SK-N-SH (cell line): ENCODE measurements at regions not wholly inside any gene's neighbourhood (a gene's known extent, or its start where the extent isn't known, plus 50 kb on each side); places are given as distances from the start of the nearest gene placed in this dataset.

Source experiments
- CTCF ChIA-PET: fragments of 300-600, 350-600 bp; formaldehyde crosslinking; extraction: SDS; loops from one replicate; lab custom pipeline; 2021; lab: Yijun Ruan, JAX
- POLR2A ChIA-PET: fragments of 350-600 bp; sonication (Branson Sonifier 250); formaldehyde crosslinking; extraction: SDS; loops from one replicate; lab custom pipeline; 2020; ENCODE audit warnings: antibody characterized with exemption, inconsistent platforms; lab: Yijun Ruan, JAX
- DNase-seq: peaks from one replicate; pipeline ENCODE4 v3.0.0; 2012
- H2AFZ ChIP-seq: fragments of 200-600 bp; sonication (generic); 2 replicates; pipeline ENCODE4 v1.8.1; 2016; ENCODE audit warnings: antibody characterized with exemption, mild to moderate bottlenecking, low read depth
- H3F3A ChIP-seq: fragments of 200-600 bp; sonication (generic); replicated peaks from 2 replicates; pipeline ENCODE3; 2016; ENCODE audit warnings: antibody characterized with exemption, mild to moderate bottlenecking; ENCODE audit not compliant: insufficient read depth
- H3K27ac ChIP-seq, 2 experiments: fragments of 200-500 bp in 1 of 2; fragments of 200-600 bp in 1 of 2; sonication (Bioruptor generic) in 1 of 2; sonication (generic), shearing (Covaris generic) in 1 of 2; 2 replicates each; pipeline versions ENCODE4 v1.5.1 to v1.6.1; 2014 to 2016; ENCODE audit warnings: low read depth in 2 of 2, inconsistent platforms in 1 of 2, low read length in 1 of 2, mild to moderate bottlenecking in 1 of 2, mixed read lengths in 1 of 2
- H3K27me3 ChIP-seq: fragments of 200-600 bp; sonication (generic), shearing (Covaris generic); 2 replicates; pipeline ENCODE4 v1.6.1; 2016; ENCODE audit warnings: mixed run types; ENCODE audit not compliant: insufficient read depth
- H3K36me3 ChIP-seq, 2 experiments: fragments of 200-500 bp in 1 of 2; fragments of 200-600 bp in 1 of 2; sonication (Bioruptor generic) in 1 of 2; sonication (generic) in 1 of 2; replicated peaks in 1 of 2; 2 replicates each; pipeline versions ENCODE3 to v1.5.1; 2014 to 2016; ENCODE audit warnings: low read length in 1 of 2, mild to moderate bottlenecking in 1 of 2; ENCODE audit not compliant: insufficient read depth in 2 of 2, control insufficient read depth in 1 of 2
- H3K4me1 ChIP-seq, 2 experiments: fragments of 200-500 bp in 1 of 2; fragments of 200-600 bp in 1 of 2; sonication (Bioruptor generic) in 1 of 2; sonication (generic), shearing (Covaris generic) in 1 of 2; 2 replicates each; pipeline versions ENCODE4 v1.5.1 to v1.6.1; 2014 to 2016; ENCODE audit warnings: low read depth in 1 of 2, low read length in 1 of 2, mixed run types in 1 of 2; ENCODE audit not compliant: insufficient read depth in 2 of 2, control insufficient read depth in 1 of 2
- H3K4me2 ChIP-seq: fragments of 200-600 bp; sonication (generic), shearing (Covaris generic); 2 replicates; pipeline ENCODE4 v1.6.1; 2017; ENCODE audit warnings: mixed run types
- H3K4me3 ChIP-seq, 2 experiments: fragments of 200-500 bp in 1 of 2; fragments of 200-600 bp in 1 of 2; sonication (Bioruptor generic) in 1 of 2; sonication (generic), shearing (Covaris generic) in 1 of 2; 2 replicates each; pipeline versions ENCODE4 v1.5.1 to v1.8.1; 2014 to 2016; ENCODE audit warnings: low read depth in 2 of 2, inconsistent platforms in 1 of 2, low read length in 1 of 2, mild to moderate bottlenecking in 1 of 2, mixed read lengths in 1 of 2, moderate library complexity in 1 of 2
- H3K79me2 ChIP-seq: fragments of 200-600 bp; sonication (generic); 2 replicates; pipeline ENCODE4 v1.8.1; 2017; ENCODE audit warnings: mild to moderate bottlenecking; ENCODE audit not compliant: insufficient read depth
- H3K9ac ChIP-seq: fragments of 200-600 bp; sonication (generic); 2 replicates; pipeline ENCODE4 v1.6.1; 2017; ENCODE audit warnings: mixed run types
- H3K9me2 ChIP-seq: fragments of 200-600 bp; sonication (generic); 2 replicates; pipeline ENCODE4 v1.6.1; 2017; ENCODE audit warnings: mixed run types
- H3K9me3 ChIP-seq: fragments of 200-600 bp; sonication (generic); 2 replicates; pipeline ENCODE4 v1.6.1; 2017; ENCODE audit warnings: mixed run types, mild to moderate bottlenecking, moderate library complexity
- H4K20me1 ChIP-seq: fragments of 200-600 bp; sonication (generic); 2 replicates; pipeline ENCODE4 v1.6.1; 2017; ENCODE audit warnings: mild to moderate bottlenecking, mixed run types; ENCODE audit not compliant: insufficient read depth
- CHD2 ChIP-seq: fragments of 150-350 bp; IDR thresholded peaks from 2 replicates; pipeline ENCODE4 v1.6.1; 2018; ENCODE audit warnings: low read length; ENCODE audit not compliant: partially characterized antibody
- ELF1 ChIP-seq: IDR thresholded peaks from 2 replicates; pipeline ENCODE4 v1.4.0; 2012
- EP300 ChIP-seq, 2 experiments: IDR thresholded peaks; 2 replicates each; pipeline versions ENCODE4 v1.4.0 to v1.6.1; 2012; ENCODE audit warnings: borderline replicate concordance in 1 of 2, low read depth in 1 of 2, low read length in 1 of 2
- EZH2phosphoT487 ChIP-seq: fragments of 200-600 bp; sonication (generic); IDR thresholded peaks from 2 replicates; pipeline ENCODE4 v1.6.1; 2017; ENCODE audit warnings: low read depth, mixed run types, mild to moderate bottlenecking, antibody characterized with exemption, moderate library complexity, borderline replicate concordance
- FOSL2 ChIP-seq: IDR thresholded peaks from 2 replicates; pipeline ENCODE4 v1.4.0; 2012; ENCODE audit warnings: low read depth, mild to moderate bottlenecking, moderate library complexity, borderline replicate concordance
- FOXM1 ChIP-seq: IDR thresholded peaks from 2 replicates; pipeline ENCODE4 v1.4.0; 2012; ENCODE audit warnings: low read depth, mild to moderate bottlenecking
- IRF3 ChIP-seq: fragments of 150-350 bp; IDR thresholded peaks from 2 replicates; pipeline ENCODE4 v1.6.1; 2016; ENCODE audit warnings: mild to moderate bottlenecking, low read depth, low read length
- JUND ChIP-seq: IDR thresholded peaks from 2 replicates; pipeline ENCODE4 v1.4.0; 2012
- MAX ChIP-seq: IDR thresholded peaks from 2 replicates; pipeline ENCODE4 v1.4.0; 2012; ENCODE audit warnings: low read depth
- MXI1 ChIP-seq: IDR thresholded peaks from 2 replicates; pipeline ENCODE4 v1.6.1; 2012; ENCODE audit warnings: mild to moderate bottlenecking, low read depth, low read length, improper control_type of control experiment
- NFIC ChIP-seq: IDR thresholded peaks from 2 replicates; pipeline ENCODE4 v1.4.0; 2012; ENCODE audit warnings: borderline replicate concordance
- PBX3 ChIP-seq: IDR thresholded peaks from 2 replicates; pipeline ENCODE4; 2012
- POLR2AphosphoS5 ChIP-seq: IDR thresholded peaks from 2 replicates; pipeline ENCODE4 v1.6.1; 2012; ENCODE audit warnings: low read depth, low read length
- REST ChIP-seq: IDR thresholded peaks from 2 replicates; pipeline ENCODE4 v1.6.1; 2012; ENCODE audit warnings: mild to moderate bottlenecking, low read depth, low read length, moderate library complexity
- RXRA ChIP-seq: IDR thresholded peaks from 2 replicates; pipeline ENCODE4 v1.4.0; 2012; ENCODE audit warnings: low read depth, mild to moderate bottlenecking, borderline replicate concordance
- SIN3A ChIP-seq: IDR thresholded peaks from 2 replicates; pipeline ENCODE4 v1.6.1; 2012; ENCODE audit warnings: low read depth, mild to moderate bottlenecking, low read length, moderate library complexity, borderline replicate concordance
- TAF1 ChIP-seq: IDR thresholded peaks from 2 replicates; pipeline ENCODE4 v1.6.1; 2012; ENCODE audit warnings: low read depth, mild to moderate bottlenecking, low read length, moderate library complexity, borderline replicate concordance
- TCF12 ChIP-seq: IDR thresholded peaks from 2 replicates; pipeline ENCODE4 v1.4.0; 2012
- TEAD4 ChIP-seq: IDR thresholded peaks from 2 replicates; pipeline ENCODE4 v1.4.0; 2012; ENCODE audit warnings: mild to moderate bottlenecking, borderline replicate concordance; ENCODE audit not compliant: insufficient read depth
- USF2 ChIP-seq: fragments of 150-350 bp; IDR thresholded peaks from 2 replicates; pipeline ENCODE4 v1.6.1; 2017; ENCODE audit warnings: antibody characterized with exemption, low read length, low read depth, borderline replicate concordance
- YY1 ChIP-seq: IDR thresholded peaks from 2 replicates; pipeline ENCODE4 v1.4.0; 2012; ENCODE audit warnings: low read depth, mild to moderate bottlenecking
- ZBTB33 ChIP-seq: IDR thresholded peaks from 2 replicates; pipeline ENCODE4 v1.4.0; 2012; ENCODE audit warnings: low read depth, borderline replicate concordance
- WGBS: methylation state at CpG from one replicate; pipeline ENCODE4 v1.1.6; 2017; ENCODE audit warnings: low lambda C conversion rate; 5-methylcytosine and 5-hydroxymethylcytosine counted together

- ChIA-PET CTCF (no interaction called here), POLR2A (no interaction called here)
- Histone ChIP-seq H3K4me1 (peaks cover 0 to 6% of the 10 kb centered on the region in 2 experiments; a peak in 2 of 4 replicates), H3K4me3 (no peak overlapping the region), H3K9me2 (no peaks in the 10 kb centered on the region), H3K27me3 (no peaks in the 10 kb centered on the region), H3K4me2 (no peak overlapping the region; the same call in 1 of the 2 replicates), H2AFZ (peak overlapping the region; percentile 39; the same call in 1 of the 2 replicates), H3K36me3 (peaks cover 0 to 7% of the 10 kb centered on the region in 2 experiments), H3K27ac (peak overlapping the region; percentile 92 to 93), H4K20me1 (no peaks in the 10 kb centered on the region), H3K79me2 (no peaks in the 10 kb centered on the region), H3K9ac (no peak overlapping the region), H3F3A (peaks cover 14% of the 10 kb centered on the region), H3K9me3 (peaks cover 14% of the 10 kb centered on the region)
- TF ChIP-seq TEAD4: peak; percentile 75
- peak; percentile 64; the same call in 1 of the 2 replicates for TF ChIP-seq MAX
- TF ChIP-seq ELF1: no peak
- peak; percentile 55; the same call in 1 of the 2 replicates for TF ChIP-seq RXRA
- TF ChIP-seq USF2: no peak
- no peak for TF ChIP-seq MXI1
- TF ChIP-seq JUND: peak; percentile 95
- TF ChIP-seq PBX3: peak; percentile 95
- 0 out of 2 replicates have a peak, but pooled peaks have one; percentile 15 for TF ChIP-seq ZBTB33
- no peak for TF ChIP-seq IRF3
- TF ChIP-seq FOXM1: peak; percentile 65
- peak; percentile 85 for TF ChIP-seq FOSL2
- no peak for TF ChIP-seq TAF1
- TF ChIP-seq EP300 (IDR thresholded peaks at IDR 0.05; ENCODE audit: borderline replicate concordance in 1 of 2, low read depth in 1 of 2, low read length in 1 of 2): peak in 1 of 2 experiments; percentile 94; a peak in 3 of 4 replicates
- TF ChIP-seq POLR2AphosphoS5: peak; percentile 75
- TF ChIP-seq YY1: no peak
- peak; percentile 95 for TF ChIP-seq TCF12
- no peak for TF ChIP-seq SIN3A
- no peak for TF ChIP-seq EZH2phosphoT487
- TF ChIP-seq NFIC: peak; percentile 89
- TF ChIP-seq CHD2: no peak
- no peak for TF ChIP-seq REST
- DNase-seq: no peak
- WGBS: 22% methylated on average over 1 of the region's 1 CpG
Observed at GRCh38 chr12:87428701-87429277, 600.4 kb downstream of the C12orf50 start.
